Keratinocyte (primary cell): ENCODE measurements at regions not wholly inside any gene's neighbourhood (a gene's known extent, or its start where the extent isn't known, plus 50 kb on each side); places are given as distances from the start of the nearest gene placed in this dataset.

Experiments
- DNase-seq: peaks from one replicate; pipeline ENCODE4 v3.0.0-alpha.2; 2011; ENCODE audit warnings: low read depth, missing footprints, low spot score
- FAIRE-seq: peaks from 2 replicates; lab custom pipeline; 2011; peaks lifted over from hg19 to GRCh38; lab: Jason Lieb, UNC
- H2AFZ ChIP-seq: 2 replicates; pipeline ENCODE4 v1.6.0; 2012; ENCODE audit warnings: low read length, control low read depth, inconsistent platforms; ENCODE audit not compliant: control insufficient read depth
- H3K27ac ChIP-seq: 2 replicates; pipeline ENCODE4 v1.5.1; 2011; ENCODE audit warnings: low read length; ENCODE audit not compliant: control insufficient read depth, insufficient read depth
- H3K27me3 ChIP-seq: 3 replicates; pipeline ENCODE4 v1.6.0; 2011; ENCODE audit warnings: low read length; ENCODE audit not compliant: control insufficient read depth, insufficient read depth; ENCODE audit errors: extremely low read depth
- H3K36me3 ChIP-seq, 2 experiments: 2 replicates in 1 of 2; 3 replicates in 1 of 2; pipeline ENCODE4 v1.5.1; 2011; ENCODE audit warnings: low read length in 2 of 2, mild to moderate bottlenecking in 1 of 2; ENCODE audit not compliant: control insufficient read depth in 2 of 2, insufficient read depth in 2 of 2; ENCODE audit errors: extremely low read depth in 1 of 2
- H3K4me1 ChIP-seq: 3 replicates; pipeline ENCODE4 v1.5.1; 2011; ENCODE audit warnings: low read length; ENCODE audit not compliant: control insufficient read depth, insufficient read depth; ENCODE audit errors: extremely low read depth
- H3K4me2 ChIP-seq: 3 replicates; pipeline ENCODE4 v1.6.0; 2011; ENCODE audit warnings: low read depth, low read length; ENCODE audit not compliant: control insufficient read depth, insufficient read depth; ENCODE audit errors: extremely low read depth
- H3K4me3 ChIP-seq, 3 experiments: fragments of 200-600 bp in 1 of 3; sonication (generic) in 1 of 3; 2 replicates in 2 of 3; 3 replicates in 1 of 3; pipeline ENCODE4 v1.5.1; 2011 to 2016; ENCODE audit warnings: low read length in 3 of 3, mild to moderate bottlenecking in 3 of 3, control low read depth in 2 of 3, inconsistent platforms in 1 of 3, low read depth in 1 of 3, mixed read lengths in 1 of 3, mixed run types in 1 of 3, moderate library complexity in 1 of 3; ENCODE audit not compliant: control insufficient read depth in 2 of 3, insufficient read depth in 2 of 3; ENCODE audit errors: extremely low read depth in 1 of 3
- H3K79me2 ChIP-seq: 2 replicates; pipeline ENCODE4 v1.6.0; 2012; ENCODE audit warnings: low read length; ENCODE audit not compliant: control insufficient read depth, insufficient read depth
- H3K9ac ChIP-seq: 3 replicates; pipeline ENCODE4 v1.6.0; 2011; ENCODE audit warnings: low read length; ENCODE audit not compliant: control insufficient read depth, insufficient read depth; ENCODE audit errors: extremely low read depth
- H3K9me1 ChIP-seq: 3 replicates; pipeline ENCODE4 v1.6.0; 2011; ENCODE audit warnings: low read length; ENCODE audit not compliant: control insufficient read depth, insufficient read depth; ENCODE audit errors: extremely low read depth
- H3K9me3 ChIP-seq: 2 replicates; pipeline ENCODE4 v1.5.1; 2012; ENCODE audit warnings: low read depth, low read length; ENCODE audit not compliant: control insufficient read depth
- H4K20me1 ChIP-seq: 3 replicates; pipeline ENCODE4 v1.6.0; 2011; ENCODE audit warnings: low read length; ENCODE audit not compliant: control insufficient read depth, insufficient read depth; ENCODE audit errors: extremely low read depth
- CTCF ChIP-seq, 3 experiments: IDR thresholded peaks in 1 of 3; conservative IDR thresholded peaks in 1 of 3; optimal IDR thresholded peaks in 1 of 3; 2 replicates in 2 of 3; 3 replicates in 1 of 3; pipeline versions ENCODE3 to v1.5.1; 2011; ENCODE audit warnings: low read length in 3 of 3, mild to moderate bottlenecking in 3 of 3, moderate library complexity in 2 of 3, control low read depth in 1 of 3, inconsistent platforms in 1 of 3; ENCODE audit not compliant: insufficient read depth in 2 of 3; ENCODE audit errors: extremely low read depth in 1 of 3
- EZH2 ChIP-seq: IDR thresholded peaks from one replicate; pipeline ENCODE4 v1.6.1; 2012; ENCODE audit warnings: inconsistent platforms, mild to moderate bottlenecking, low read length, moderate library complexity
- dilution Hi-C: fragments of 300-500 bp; cut with MboI; formaldehyde crosslinking; loops from one replicate; pipeline ENCODE4 v1.7.0; 2020; ENCODE audit warnings: low sequenced_read_pairs; ENCODE audit not compliant: extremely low pct_ligation_motif_present

GRCh38 chr22:19648419-19648929, 65.8 kb upstream of the SEPTIN5 start:
- Histone ChIP-seq H3K9me1 (no peaks in the 10 kb centered on the region), H3K4me2 (no peak overlapping the region), H3K27me3 (peaks cover 6% of the 10 kb centered on the region), H3K4me3 (no peak overlapping the region), H4K20me1 (no peaks in the 10 kb centered on the region), H3K79me2 (no peaks in the 10 kb centered on the region), H3K9ac (no peak overlapping the region), H2AFZ (no peak overlapping the region), H3K27ac (no peak overlapping the region), H3K36me3 (no peaks in the 10 kb centered on the region), H3K4me1 (no peaks in the 10 kb centered on the region), H3K9me3 (no peaks in the 10 kb centered on the region)
- TF ChIP-seq EZH2, result no peak
- dilution Hi-C loops, result no loop called here
- FAIRE-seq (no peak), DNase-seq (no peak)

- Histone ChIP-seq H3K36me3 (no peaks in the 10 kb centered on the region), H3K4me2 (no peak overlapping the region), H3K4me1 (no peaks in the 10 kb centered on the region), H3K27ac (no peak overlapping the region), H3K27me3 (no peaks in the 10 kb centered on the region), H3K9me1 (no peaks in the 10 kb centered on the region), H4K20me1 (no peaks in the 10 kb centered on the region), H2AFZ (no peak overlapping the region), H3K79me2 (no peaks in the 10 kb centered on the region), H3K4me3 (no peak overlapping the region), H3K9me3 (no peaks in the 10 kb centered on the region), H3K9ac (no peak overlapping the region)
- no peak for FAIRE-seq
- no peak for TF ChIP-seq EZH2
- dilution Hi-C loops, result no loop called here
- DNase-seq, result no peak
Measured at GRCh38 chr22:19652316-19652715, 62.0 kb upstream of the SEPTIN5 start.

- no peaks in the 10 kb centered on the region for H3K9me1 ChIP-seq
- no peak overlapping the region for H3K27ac ChIP-seq
- H3K4me2 ChIP-seq, result no peak overlapping the region
- DNase-seq, result no peak
- no peak for FAIRE-seq
- no peaks in the 10 kb centered on the region for H3K36me3 ChIP-seq
- no peaks in the 10 kb centered on the region for H3K79me2 ChIP-seq
- dilution Hi-C loops, result no loop called here
- no peak for TF ChIP-seq CTCF (optimal IDR thresholded peaks at IDR 0.05 in 1 of 3, IDR thresholded peaks at IDR 0.05 in 1 of 3, conservative IDR thresholded peaks at IDR 0.05 in 1 of 3; ENCODE audit: extremely low read depth in 1 of 3, insufficient read depth in 2 of 3, low read length in 3 of 3)
- TF ChIP-seq EZH2, result no peak
- no peak overlapping the region for H2AFZ ChIP-seq
- no peaks in the 10 kb centered on the region for H3K4me1 ChIP-seq
- no peaks in the 10 kb centered on the region for H3K9me3 ChIP-seq
- H3K9ac ChIP-seq, result no peak overlapping the region
- H4K20me1 ChIP-seq, result no peaks in the 10 kb centered on the region
- no peak overlapping the region for H3K4me3 ChIP-seq
- H3K27me3 ChIP-seq, result no peaks in the 10 kb centered on the region
Measured at GRCh38 chr22:19654338-19654987, 59.8 kb upstream of the SEPTIN5 start.
